ENCODE measurements at regions not wholly inside any gene's neighbourhood (a gene's known extent, or its start where the extent isn't known, plus 50 kb on each side); places are given as distances from the start of the nearest gene placed in this dataset.

DNA sequence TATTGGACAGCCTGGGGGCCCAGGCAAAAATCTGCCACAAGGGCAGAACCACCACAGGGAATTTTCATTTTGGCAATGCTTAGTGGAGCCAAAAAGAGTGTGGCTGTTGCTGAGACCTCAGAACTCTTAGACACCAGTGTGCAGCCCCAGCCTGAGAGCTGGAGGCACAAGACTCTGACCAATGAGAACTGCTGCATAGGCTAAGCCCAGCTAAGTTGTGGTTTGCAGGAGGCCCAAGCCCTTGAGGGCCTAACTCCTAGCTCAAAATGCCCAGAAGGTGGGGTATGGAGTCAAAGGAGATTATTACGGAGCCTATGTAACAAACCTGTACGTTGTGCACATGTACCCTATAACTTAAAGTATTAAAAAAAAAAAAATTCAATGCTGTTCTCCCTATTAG, 296.7 kb downstream of the TRAM1L1 start:
- TF ChIP-seq EZH2 (IDR thresholded peaks at IDR 0.05; ENCODE audit: insufficient read depth, poor library complexity, severe bottlenecking) (no peak), EZH2phosphoT487 (IDR thresholded peaks at IDR 0.05; ENCODE audit: insufficient read depth, low read depth) (no peak)

Data from GM23248 (cell line).